ENCODE measurements at regions not wholly inside any gene's neighbourhood (a gene's known extent, or its start where the extent isn't known, plus 50 kb on each side); places are given as distances from the start of the nearest gene placed in this dataset.

DNA sequence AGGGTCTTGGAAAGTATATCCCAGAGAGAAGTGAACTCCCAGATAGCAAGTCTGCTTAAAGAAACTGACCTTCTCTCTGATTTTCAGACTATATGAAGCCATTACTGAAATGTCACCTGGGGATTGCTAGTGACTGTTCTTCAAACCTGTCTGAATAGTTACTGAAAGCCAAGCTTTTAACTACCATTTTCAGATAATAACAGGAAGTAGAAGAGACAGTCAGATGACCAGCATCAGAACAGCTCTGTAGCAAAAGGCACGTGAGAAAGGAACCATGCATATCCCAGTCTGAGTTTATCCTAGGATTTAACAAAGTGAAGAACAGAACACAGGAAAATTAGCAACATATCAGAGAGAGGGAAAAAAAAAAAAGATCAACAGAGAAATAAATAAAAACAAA lies 74.9 kb upstream of the SELENOP start:
- no peaks in the 10 kb centered on the region for H3K4me1 ChIP-seq (replicated peaks in 1 of 2; ENCODE audit: control insufficient read depth in 2 of 2, insufficient read depth in 2 of 2, low read length in 2 of 2)
- no peak overlapping the region for H3K4me2 ChIP-seq (ENCODE audit: insufficient read depth, low read length)
- H4K20me1 ChIP-seq (replicated peaks; ENCODE audit: control insufficient read depth, insufficient read depth, low read length) = no peaks in the 10 kb centered on the region
- FAIRE-seq = no peak
- H2AFZ ChIP-seq (ENCODE audit: low read depth, low read length) = no peak overlapping the region
- no peak overlapping the region for H3K4me3 ChIP-seq
- H3K27me3 ChIP-seq (ENCODE audit: control insufficient read depth in 2 of 2, insufficient read depth in 2 of 2, low read length in 2 of 2) = no peaks in the 10 kb centered on the region; a peak in 1 of 5 replicates
- 10% methylated on average over 1 of the region's 1 CpG for WGBS (ENCODE audit: insufficient coverage, low coverage, missing lambda C conversion rate)
- H3K9ac ChIP-seq (ENCODE audit: insufficient read depth in 1 of 2, low read depth in 2 of 2, low read length in 2 of 2) = no peak overlapping the region
- no peak overlapping the region for H3K27ac ChIP-seq (ENCODE audit: extremely low read depth, low read depth, low read length)
- H3K79me2 ChIP-seq (ENCODE audit: control insufficient read depth, insufficient read depth, low read length) = no peaks in the 10 kb centered on the region
- in situ Hi-C loops (cut with MboI) (loop anchor here (25.0 kb wide), 1 partner anchor 299 kb away; no protein-coding TSS in a partner anchor), intact Hi-C loops (cut with micrococcal nuclease) (loop anchor here (5.0 to 10.0 kb wide), 6 partner anchors 79 to 1029 kb away; partner anchors contain the start of gene GHR)
- no peak for DNase-seq (ENCODE audit: extremely low read depth in 1 of 4, low spot score in 3 of 4)
- ChIA-PET POLR2A (interaction anchor here (0.6 kb wide), 1 partner anchor 46 kb away, joined by 3 read pairs; no protein-coding TSS in a partner anchor), CTCF (ENCODE audit: low intra/inter-chr PET ratio) (interaction anchor here (0.6 kb wide), 1 partner anchor 1167 kb away, joined by 3 read pairs; no protein-coding TSS in a partner anchor)
- H3K9me3 ChIP-seq (replicated peaks; ENCODE audit: control insufficient read depth, insufficient read depth, low read depth, low read length) = no peaks in the 10 kb centered on the region
- no peak for ATAC-seq
- TF ChIP-seq SMAD4 (CRISPR knock-in tag; conservative IDR thresholded peaks at IDR 0.05) (peak; percentile 37), ZNF347 (CRISPR knock-in tag; IDR thresholded peaks at IDR 0.05; ENCODE audit: low read depth) (no peak), ILK (tag; IDR thresholded peaks at IDR 0.05; ENCODE audit: borderline replicate concordance, low read depth) (no peak), SMARCA5 (IDR thresholded peaks at IDR 0.05) (no peak)
- TF ChIP-seq, protein P1, sequence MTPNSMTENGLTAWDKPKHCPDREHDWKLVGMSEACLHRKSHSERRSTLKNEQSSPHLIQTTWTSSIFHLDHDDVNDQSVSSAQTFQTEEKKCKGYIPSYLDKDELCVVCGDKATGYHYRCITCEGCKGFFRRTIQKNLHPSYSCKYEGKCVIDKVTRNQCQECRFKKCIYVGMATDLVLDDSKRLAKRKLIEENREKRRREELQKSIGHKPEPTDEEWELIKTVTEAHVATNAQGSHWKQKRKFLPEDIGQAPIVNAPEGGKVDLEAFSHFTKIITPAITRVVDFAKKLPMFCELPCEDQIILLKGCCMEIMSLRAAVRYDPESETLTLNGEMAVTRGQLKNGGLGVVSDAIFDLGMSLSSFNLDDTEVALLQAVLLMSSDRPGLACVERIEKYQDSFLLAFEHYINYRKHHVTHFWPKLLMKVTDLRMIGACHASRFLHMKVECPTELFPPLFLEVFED (CRISPR knock-in tag; conservative IDR thresholded peaks at IDR 0.05) = no peak
- no TSS peak for BruUV-seq (replicated peaks)
- H3K36me3 ChIP-seq (ENCODE audit: control insufficient read depth, insufficient read depth, low read length) = no peaks in the 10 kb centered on the region
- H3K9me1 ChIP-seq (ENCODE audit: control insufficient read depth, insufficient read depth, low read length) = no peaks in the 10 kb centered on the region

Measured in K562 (cell line).